ENCODE measurements at regions not wholly inside any gene's neighbourhood (a gene's known extent, or its start where the extent isn't known, plus 50 kb on each side); places are given as distances from the start of the nearest gene placed in this dataset.

DNA sequence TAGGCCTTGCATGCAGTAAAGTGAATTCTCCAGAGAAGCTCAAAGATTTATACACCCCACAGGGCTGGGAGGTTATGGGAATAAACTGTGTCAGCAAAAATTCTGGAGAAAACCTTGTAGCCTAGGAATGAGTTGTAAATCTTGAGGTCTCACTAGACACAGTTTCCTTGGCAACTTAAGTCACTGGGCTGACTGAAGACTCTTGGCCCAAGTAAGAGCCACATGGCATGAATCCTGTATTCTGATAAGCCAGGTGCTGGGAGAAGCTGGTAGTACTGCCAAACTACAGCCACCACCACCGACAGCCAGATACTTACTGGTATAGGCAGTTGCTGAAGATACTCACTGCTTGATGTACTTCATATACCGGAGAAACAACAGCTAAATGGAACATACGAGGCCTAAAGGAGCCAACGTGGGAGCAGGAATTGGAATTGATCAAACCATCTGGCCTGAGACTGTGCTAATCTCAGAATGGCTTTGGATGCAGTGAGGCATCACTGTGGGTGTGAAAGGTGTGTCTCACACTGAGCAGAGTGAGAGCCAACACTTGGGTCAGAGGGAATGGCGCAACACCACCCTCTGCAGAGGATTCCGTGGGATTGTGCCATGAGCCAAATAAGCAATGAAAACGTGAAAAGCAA is 102.8 kb upstream of the TMCC3 start:
- TF ChIP-seq, protein P1, sequence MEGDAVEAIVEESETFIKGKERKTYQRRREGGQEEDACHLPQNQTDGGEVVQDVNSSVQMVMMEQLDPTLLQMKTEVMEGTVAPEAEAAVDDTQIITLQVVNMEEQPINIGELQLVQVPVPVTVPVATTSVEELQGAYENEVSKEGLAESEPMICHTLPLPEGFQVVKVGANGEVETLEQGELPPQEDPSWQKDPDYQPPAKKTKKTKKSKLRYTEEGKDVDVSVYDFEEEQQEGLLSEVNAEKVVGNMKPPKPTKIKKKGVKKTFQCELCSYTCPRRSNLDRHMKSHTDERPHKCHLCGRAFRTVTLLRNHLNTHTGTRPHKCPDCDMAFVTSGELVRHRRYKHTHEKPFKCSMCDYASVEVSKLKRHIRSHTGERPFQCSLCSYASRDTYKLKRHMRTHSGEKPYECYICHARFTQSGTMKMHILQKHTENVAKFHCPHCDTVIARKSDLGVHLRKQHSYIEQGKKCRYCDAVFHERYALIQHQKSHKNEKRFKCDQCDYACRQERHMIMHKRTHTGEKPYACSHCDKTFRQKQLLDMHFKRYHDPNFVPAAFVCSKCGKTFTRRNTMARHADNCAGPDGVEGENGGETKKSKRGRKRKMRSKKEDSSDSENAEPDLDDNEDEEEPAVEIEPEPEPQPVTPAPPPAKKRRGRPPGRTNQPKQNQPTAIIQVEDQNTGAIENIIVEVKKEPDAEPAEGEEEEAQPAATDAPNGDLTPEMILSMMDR (IDR thresholded peaks at IDR 0.05; ENCODE audit: insufficient read depth, low read length, poor library complexity, severe bottlenecking): no peak
- TF ChIP-seq EZH2phosphoT487 (conservative IDR thresholded peaks at IDR 0.05; ENCODE audit: low read length): no peak
- no peaks in the 10 kb centered on the region for H3F3A ChIP-seq (ENCODE audit: insufficient read depth)
- H3K9ac ChIP-seq (ENCODE audit: low read length): no peak overlapping the region
- H3K9me3 ChIP-seq (ENCODE audit: insufficient read depth, low read length): no peaks in the 10 kb centered on the region
- no peak overlapping the region for H2AFZ ChIP-seq (ENCODE audit: low read depth, low read length, severe bottlenecking)
- H3K79me2 ChIP-seq (ENCODE audit: insufficient read depth, low read length): no peaks in the 10 kb centered on the region
- H3K36me3 ChIP-seq (ENCODE audit: low read length): no peaks in the 10 kb centered on the region
- no peak overlapping the region for H3K4me3 ChIP-seq (ENCODE audit: insufficient read depth, low read length, poor library complexity, severe bottlenecking)
- H3K27ac ChIP-seq (ENCODE audit: low read depth, low read length): no peak overlapping the region
- no peaks in the 10 kb centered on the region for H3K27me3 ChIP-seq (ENCODE audit: low read length)
- H3K9me2 ChIP-seq (replicated peaks; ENCODE audit: insufficient read depth, low read length): no peaks in the 10 kb centered on the region
- no peak overlapping the region for H3K4me2 ChIP-seq (ENCODE audit: low read depth, low read length, poor library complexity, severe bottlenecking)
- no peaks in the 10 kb centered on the region for H4K20me1 ChIP-seq (ENCODE audit: low read depth, low read length)

DNA sequence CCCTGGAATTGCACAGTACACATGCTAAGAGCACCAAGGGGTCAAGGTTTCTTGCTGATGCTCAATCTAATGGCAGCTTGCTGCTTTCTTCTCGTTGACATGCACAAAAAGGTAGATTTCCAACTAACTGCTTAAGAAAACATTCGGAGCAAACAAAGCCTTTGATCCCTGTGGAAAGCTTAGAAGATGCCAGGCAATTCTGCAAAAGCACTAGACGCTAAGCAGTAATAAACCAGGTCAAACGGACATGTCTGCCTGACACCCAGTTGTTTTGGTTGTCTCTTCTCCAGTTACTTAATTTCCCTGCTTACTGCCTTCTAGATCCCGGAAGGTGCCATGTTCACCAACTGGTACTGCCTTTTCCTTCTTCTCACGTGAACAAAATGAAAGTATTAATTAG is 100.5 kb upstream of the TMCC3 start:
- no peak overlapping the region for H3K4me3 ChIP-seq (ENCODE audit: insufficient read depth, low read length, poor library complexity, severe bottlenecking)
- no peaks in the 10 kb centered on the region for H3K79me2 ChIP-seq (ENCODE audit: insufficient read depth, low read length)
- H4K20me1 ChIP-seq (ENCODE audit: low read depth, low read length): no peaks in the 10 kb centered on the region
- TF ChIP-seq, protein P1 (IDR thresholded peaks at IDR 0.05; ENCODE audit: insufficient read depth, low read length, poor library complexity, severe bottlenecking): no peak
- no peak for TF ChIP-seq EZH2phosphoT487 (conservative IDR thresholded peaks at IDR 0.05; ENCODE audit: low read length)
- H3K36me3 ChIP-seq (ENCODE audit: low read length): no peaks in the 10 kb centered on the region
- no peaks in the 10 kb centered on the region for H3K9me3 ChIP-seq (ENCODE audit: insufficient read depth, low read length)
- no peaks in the 10 kb centered on the region for H3F3A ChIP-seq (ENCODE audit: insufficient read depth)
- H2AFZ ChIP-seq (ENCODE audit: low read depth, low read length, severe bottlenecking): no peak overlapping the region
- H3K9me2 ChIP-seq (replicated peaks; ENCODE audit: insufficient read depth, low read length): no peaks in the 10 kb centered on the region
- no peak overlapping the region for H3K4me2 ChIP-seq (ENCODE audit: low read depth, low read length, poor library complexity, severe bottlenecking)
- H3K27ac ChIP-seq (ENCODE audit: low read depth, low read length): no peak overlapping the region
- no peaks in the 10 kb centered on the region for H3K27me3 ChIP-seq (ENCODE audit: low read length)
- H3K9ac ChIP-seq (ENCODE audit: low read length): no peak overlapping the region

DNA sequence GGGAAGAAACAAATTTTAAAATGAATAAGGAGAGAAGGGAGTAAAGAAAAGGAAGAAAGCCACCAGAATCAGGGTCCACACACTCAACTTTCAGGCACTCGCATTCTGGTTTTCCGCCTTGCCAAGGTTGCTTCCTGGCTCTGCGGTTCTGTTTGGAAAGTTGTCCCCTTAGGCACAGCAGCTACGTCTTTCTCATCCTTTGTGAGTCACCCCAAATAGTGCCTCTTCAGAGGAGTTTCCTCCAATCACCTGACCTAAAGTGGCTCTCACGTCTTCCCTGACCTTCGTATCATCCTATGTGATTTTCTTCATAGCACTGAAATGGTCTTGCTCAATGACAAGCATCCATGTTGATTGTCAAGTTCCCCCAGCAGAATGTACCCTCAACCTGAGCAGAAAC is 99.5 kb upstream of the TMCC3 start:
- Histone ChIP-seq H3K4me3 (ENCODE audit: insufficient read depth, low read length, poor library complexity, severe bottlenecking) (no peak overlapping the region), H3K9me2 (replicated peaks; ENCODE audit: insufficient read depth, low read length) (no peaks in the 10 kb centered on the region), H3K36me3 (ENCODE audit: low read length) (no peaks in the 10 kb centered on the region), H2AFZ (ENCODE audit: low read depth, low read length, severe bottlenecking) (no peak overlapping the region), H3K27me3 (ENCODE audit: low read length) (no peaks in the 10 kb centered on the region), H3F3A (ENCODE audit: insufficient read depth) (no peaks in the 10 kb centered on the region), H4K20me1 (ENCODE audit: low read depth, low read length) (no peaks in the 10 kb centered on the region), H3K9me3 (ENCODE audit: insufficient read depth, low read length) (no peaks in the 10 kb centered on the region), H3K9ac (ENCODE audit: low read length) (no peak overlapping the region), H3K27ac (ENCODE audit: low read depth, low read length) (no peak overlapping the region), H3K79me2 (ENCODE audit: insufficient read depth, low read length) (no peaks in the 10 kb centered on the region), H3K4me2 (ENCODE audit: low read depth, low read length, poor library complexity, severe bottlenecking) (no peak overlapping the region)
- TF ChIP-seq, protein P1 (IDR thresholded peaks at IDR 0.05; ENCODE audit: insufficient read depth, low read length, poor library complexity, severe bottlenecking): no peak
- TF ChIP-seq EZH2phosphoT487 (conservative IDR thresholded peaks at IDR 0.05; ENCODE audit: low read length): no peak
